GM21515 (cell line): ENCODE measurements at regions not wholly inside any gene's neighbourhood (a gene's known extent, or its start where the extent isn't known, plus 50 kb on each side); places are given as distances from the start of the nearest gene placed in this dataset.
"Not testable (repeated sequence)": the region's sequence is repeated elsewhere in the genome, so short reads cannot be mapped to it uniquely, and the experiment has no call there.

Source experiments
- ATAC-seq: cut with Tn5 transposase; IDR thresholded peaks from one replicate; pipeline ENCODE4 v1.9.1; 2021; ENCODE audit not compliant: unreplicated experiment

- no peak for ATAC-seq
Measured at GRCh38 chr2:40564184-40564583, 112.3 kb upstream of the SLC8A1 start.

GRCh38 chr2:40579247-40579646 is 127.4 kb upstream of the SLC8A1 start:
- no peak for ATAC-seq

- ATAC-seq = no peak
Measured at GRCh38 chr2:40584432-40584831, 132.5 kb upstream of the SLC8A1 start.

- no peak for ATAC-seq
Measured at GRCh38 chr2:40591774-40592173, 139.9 kb upstream of the SLC8A1 start.

GRCh38 chr2:40592218-40592617 is 140.3 kb upstream of the SLC8A1 start:
- no peak for ATAC-seq

- ATAC-seq = no peak
Measured at GRCh38 chr2:40606862-40607261, 155.0 kb upstream of the SLC8A1 start.

- no peak for ATAC-seq
Measured at GRCh38 chr2:40611196-40611595, 159.3 kb upstream of the SLC8A1 start.

GRCh38 chr2:40625849-40626248 is 174.0 kb upstream of the SLC8A1 start:
- ATAC-seq = no peak

- no peak for ATAC-seq
Measured at GRCh38 chr2:40628556-40628955, 176.7 kb upstream of the SLC8A1 start.

- no peak for ATAC-seq
Measured at GRCh38 chr2:40629768-40630434, 178.0 kb upstream of the SLC8A1 start.

GRCh38 chr2:40639320-40639719 is 187.4 kb upstream of the SLC8A1 start:
- no peak for ATAC-seq

GRCh38 chr2:40642237-40642636 is 190.3 kb upstream of the SLC8A1 start:
- ATAC-seq = no peak

- ATAC-seq = no peak
Measured at GRCh38 chr2:40642726-40643125, 190.8 kb upstream of the SLC8A1 start.

GRCh38 chr2:40646642-40647041 is 194.8 kb upstream of the SLC8A1 start:
- ATAC-seq = no peak

- no peak for ATAC-seq
Measured at GRCh38 chr2:40652155-40652554, 200.3 kb upstream of the SLC8A1 start.

- ATAC-seq = no peak
Measured at GRCh38 chr2:40653829-40654228, 201.9 kb upstream of the SLC8A1 start.

GRCh38 chr2:40654346-40654745 is 202.5 kb upstream of the SLC8A1 start:
- no peak for ATAC-seq

- ATAC-seq = no peak
Measured at GRCh38 chr2:40658941-40659340, 207.1 kb upstream of the SLC8A1 start.

GRCh38 chr2:40665493-40666232 is 213.8 kb upstream of the SLC8A1 start:
- no peak for ATAC-seq

- no peak for ATAC-seq
Measured at GRCh38 chr2:40666398-40666797, 214.5 kb upstream of the SLC8A1 start.

GRCh38 chr2:40668425-40668824 is 216.5 kb upstream of the SLC8A1 start:
- no peak for ATAC-seq

GRCh38 chr2:40676134-40676790 is 224.4 kb upstream of the SLC8A1 start:
- ATAC-seq = not testable (repeated sequence)
